DND-41 (cell line): ENCODE measurements at regions not wholly inside any gene's neighbourhood (a gene's known extent, or its start where the extent isn't known, plus 50 kb on each side); places are given as distances from the start of the nearest gene placed in this dataset.

Experiments
- ATAC-seq: fragments of 200-7000 bp; cut with Tn5 transposase; 3 replicates; pipeline ENCODE4 v1.9.1; 2021; ENCODE audit warnings: low read depth; ENCODE audit not compliant: insufficient read depth
- DNase-seq: peaks from one replicate; pipeline ENCODE4 v3.0.0-alpha.2; 2020
- H2AFZ ChIP-seq: 2 replicates; pipeline ENCODE4 v1.6.0; 2012; ENCODE audit warnings: low read depth, low read length
- H3K27ac ChIP-seq: 2 replicates; pipeline ENCODE4 v1.5.1; 2012; ENCODE audit warnings: low read length, inconsistent platforms
- H3K27me3 ChIP-seq: fragments of 200-600 bp; sonication (generic); 2 replicates; pipeline ENCODE4 v1.6.0; 2012; ENCODE audit warnings: low read length, mild to moderate bottlenecking, inconsistent platforms; ENCODE audit not compliant: insufficient read depth, poor library complexity
- H3K36me3 ChIP-seq: 2 replicates; pipeline ENCODE4 v1.5.1; 2012; ENCODE audit warnings: low read length, inconsistent platforms; ENCODE audit not compliant: insufficient read depth
- H3K4me1 ChIP-seq: 2 replicates; pipeline ENCODE4 v1.5.1; 2012; ENCODE audit warnings: mild to moderate bottlenecking, low read length; ENCODE audit not compliant: insufficient read depth
- H3K4me2 ChIP-seq: 2 replicates; pipeline ENCODE4 v1.6.0; 2012; ENCODE audit warnings: mild to moderate bottlenecking, moderate library complexity, low read length, inconsistent platforms; ENCODE audit not compliant: insufficient read depth
- H3K4me3 ChIP-seq, 2 experiments: fragments of 200-600 bp in 1 of 2; shearing (Covaris generic) in 1 of 2; 2 replicates each; pipeline ENCODE4 v1.5.1; 2012 to 2016; ENCODE audit warnings: inconsistent platforms in 2 of 2, low read length in 2 of 2, mild to moderate bottlenecking in 2 of 2, low read depth in 1 of 2, moderate library complexity in 1 of 2
- H3K79me2 ChIP-seq: 2 replicates; pipeline ENCODE4 v1.6.0; 2012; ENCODE audit warnings: low read length, inconsistent platforms; ENCODE audit not compliant: insufficient read depth
- H3K9ac ChIP-seq: 2 replicates; pipeline ENCODE4 v1.6.0; 2012; ENCODE audit warnings: low read depth, mild to moderate bottlenecking, inconsistent platforms, low read length, moderate library complexity
- H3K9me3 ChIP-seq: 2 replicates; pipeline ENCODE4 v1.5.1; 2012; ENCODE audit warnings: low read length, moderate library complexity, mild to moderate bottlenecking, inconsistent platforms; ENCODE audit not compliant: insufficient read depth, severe bottlenecking
- H4K20me1 ChIP-seq: 2 replicates; pipeline ENCODE4 v1.6.0; 2012; ENCODE audit warnings: low read length; ENCODE audit not compliant: insufficient read depth
- CTCF ChIP-seq: IDR thresholded peaks from 2 replicates; pipeline ENCODE4 v1.5.1; 2012; ENCODE audit warnings: borderline replicate concordance, low read length, moderate library complexity, mild to moderate bottlenecking; ENCODE audit not compliant: poor library complexity, severe bottlenecking; ENCODE audit errors: extremely low read depth
- EZH2 ChIP-seq: IDR thresholded peaks from 3 replicates; pipeline ENCODE4 v1.6.1; 2012; ENCODE audit warnings: borderline replicate concordance, low read depth, mild to moderate bottlenecking, moderate library complexity, low read length, inconsistent platforms; ENCODE audit not compliant: severe bottlenecking

- H3K27me3 ChIP-seq = no peaks in the 10 kb centered on the region
- H3K4me2 ChIP-seq = no peak overlapping the region
- no peaks in the 10 kb centered on the region for H3K9me3 ChIP-seq
- no peak overlapping the region for H3K9ac ChIP-seq
- DNase-seq = no peak
- no peaks in the 10 kb centered on the region for H4K20me1 ChIP-seq
- no peaks in the 10 kb centered on the region for H3K4me1 ChIP-seq
- H2AFZ ChIP-seq = no peak overlapping the region
- no peaks in the 10 kb centered on the region for H3K36me3 ChIP-seq
- no peak overlapping the region for H3K4me3 ChIP-seq
- H3K27ac ChIP-seq = no peak overlapping the region
- TF ChIP-seq EZH2 = no peak
- H3K79me2 ChIP-seq = no peaks in the 10 kb centered on the region
- no peak for ATAC-seq
Observed at GRCh38 chr9:135247227-135247930, 159.9 kb downstream of the OLFM1 start.

GRCh38 chr9:135248111-135248510, 160.6 kb downstream of the OLFM1 start:
- Histone ChIP-seq H2AFZ (no peak overlapping the region), H3K4me3 (no peak overlapping the region), H3K27me3 (no peaks in the 10 kb centered on the region), H3K36me3 (no peaks in the 10 kb centered on the region), H3K4me2 (no peak overlapping the region), H3K9me3 (no peaks in the 10 kb centered on the region), H4K20me1 (no peaks in the 10 kb centered on the region), H3K79me2 (no peaks in the 10 kb centered on the region), H3K4me1 (no peaks in the 10 kb centered on the region), H3K27ac (no peak overlapping the region), H3K9ac (no peak overlapping the region)
- TF ChIP-seq CTCF (no peak), EZH2 (no peak)
- ATAC-seq = no peak
- DNase-seq = no peak

- Histone ChIP-seq H3K79me2 (no peaks in the 10 kb centered on the region), H2AFZ (no peak overlapping the region)
- no peak for TF ChIP-seq EZH2
- TF ChIP-seq CTCF = no peak
Observed at GRCh38 chr9:135248721-135249120, 161.3 kb downstream of the OLFM1 start.

DNA sequence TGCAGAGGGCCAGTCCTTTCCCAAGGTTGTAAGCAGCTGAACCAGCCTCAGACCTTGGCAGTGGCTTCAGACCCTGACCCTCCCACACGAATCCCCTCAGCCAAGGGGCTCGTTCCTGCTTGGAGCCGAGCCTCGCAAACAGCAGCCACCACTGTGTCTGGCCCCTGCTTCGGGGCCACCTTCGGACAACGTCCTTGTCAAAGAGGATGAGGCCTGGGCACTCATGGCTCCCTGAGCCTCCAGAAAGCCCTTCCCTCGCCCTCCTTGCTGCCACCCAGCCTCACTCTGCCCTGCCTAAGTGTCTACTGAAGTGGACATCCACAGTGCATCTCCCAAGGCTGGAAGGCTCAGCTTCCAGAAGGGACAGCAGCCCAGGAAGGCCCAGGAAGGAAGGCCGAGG, 161.7 kb downstream of the OLFM1 start:
- H3K9me3 ChIP-seq = no peaks in the 10 kb centered on the region

More at GRCh38 chr9:135248721-135249120, 161.3 kb downstream of the OLFM1 start:
- Histone ChIP-seq H3K27me3 (no peaks in the 10 kb centered on the region), H3K4me2 (no peak overlapping the region), H3K4me1 (no peaks in the 10 kb centered on the region), H3K4me3 (no peak overlapping the region), H4K20me1 (no peaks in the 10 kb centered on the region), H3K36me3 (no peaks in the 10 kb centered on the region), H3K9me3 (no peaks in the 10 kb centered on the region), H3K27ac (no peak overlapping the region), H3K9ac (no peak overlapping the region)
- DNase-seq (no peak), ATAC-seq (no peak)

More for the DNA sequence above, 161.7 kb downstream of the OLFM1 start:
- no peak for ATAC-seq
- H3K4me3 ChIP-seq = no peak overlapping the region
- no peaks in the 10 kb centered on the region for H3K36me3 ChIP-seq
- no peaks in the 10 kb centered on the region for H3K4me1 ChIP-seq
- TF ChIP-seq EZH2 (no peak), CTCF (no peak)
- no peaks in the 10 kb centered on the region for H3K27me3 ChIP-seq
- no peak overlapping the region for H2AFZ ChIP-seq
- no peak overlapping the region for H3K27ac ChIP-seq
- no peak overlapping the region for H3K9ac ChIP-seq
- no peaks in the 10 kb centered on the region for H4K20me1 ChIP-seq
- H3K4me2 ChIP-seq = no peak overlapping the region
- no peaks in the 10 kb centered on the region for H3K79me2 ChIP-seq
- no peak for DNase-seq
